HepG2 (cell line): ENCODE measurements at regions not wholly inside any gene's neighbourhood (a gene's known extent, or its start where the extent isn't known, plus 50 kb on each side); places are given as distances from the start of the nearest gene placed in this dataset.

Source experiments
- ATAC-seq: fragments of 200-7000 bp; cut with Tn5 transposase; 3 replicates; pipeline ENCODE4 v1.9.1; 2020; ENCODE audit warnings: mild to moderate bottlenecking, moderate library complexity
- BruUV-seq: library from RNA; stranded (reverse); fragments of 400-500 nt; replicated peaks from 2 replicates; lab custom pipeline; 2021; lab: Mats Ljungman, UMichigan
- CTCF ChIA-PET: fragments of 300-600 bp; formaldehyde crosslinking; extraction: SDS; loops from one replicate; lab custom pipeline; 2021; ENCODE audit warnings: low total read pairs, inconsistent platforms, low intra/inter-chr PET ratio; lab: Yijun Ruan, JAX
- POLR2A ChIA-PET: fragments of 350-600 bp; sonication (Branson Sonifier 250); formaldehyde crosslinking; loops from one replicate; lab custom pipeline; 2020; ENCODE audit warnings: antibody characterized with exemption, inconsistent platforms; lab: Yijun Ruan, JAX
- DNase-seq: peaks from one replicate; pipeline ENCODE4 v3.0.0-alpha.2; 2015; ENCODE audit warnings: low spot score
- FAIRE-seq: peaks from 3 replicates; lab custom pipeline; 2011; peaks lifted over from hg19 to GRCh38; lab: Jason Lieb, UNC
- H2AFZ ChIP-seq: one replicate; pipeline ENCODE4 v1.6.1; 2011; ENCODE audit warnings: low read length, inconsistent platforms
- H3K27ac ChIP-seq: fragments of 300-600 bp; 3 replicates; pipeline ENCODE4 v1.8.0; 2011; ENCODE audit warnings: mixed run types, mild to moderate bottlenecking, mixed read lengths, low read length, inconsistent platforms; ENCODE audit not compliant: insufficient read depth; ENCODE audit errors: extremely low read length
- H3K27me3 ChIP-seq, 2 experiments: fragments of 200-600 bp in 1 of 2; 2 replicates in 1 of 2; 3 replicates in 1 of 2; pipeline versions ENCODE4 v1.6.0 to v1.8.0; 2011; ENCODE audit warnings: low read length in 2 of 2, mild to moderate bottlenecking in 2 of 2, moderate library complexity in 2 of 2, inconsistent platforms in 1 of 2; ENCODE audit not compliant: insufficient read depth in 2 of 2, control insufficient read depth in 1 of 2
- H3K36me3 ChIP-seq, 2 experiments: fragments of 200-600 bp in 1 of 2; replicated peaks in 1 of 2; 2 replicates in 1 of 2; 3 replicates in 1 of 2; pipeline versions ENCODE4 v1.5.1 to v1.8.0; 2011; ENCODE audit warnings: low read length in 2 of 2, inconsistent platforms in 1 of 2; ENCODE audit not compliant: insufficient read depth in 2 of 2, control insufficient read depth in 1 of 2
- H3K4me1 ChIP-seq: 2 replicates; pipeline ENCODE4 v1.5.1; 2012; ENCODE audit warnings: low read length, inconsistent platforms; ENCODE audit not compliant: insufficient read depth
- H3K4me2 ChIP-seq: 2 replicates; pipeline ENCODE4 v1.6.0; 2011; ENCODE audit warnings: low read depth, low read length, inconsistent platforms
- H3K4me3 ChIP-seq, 3 experiments: fragments of 200-600 bp in 1 of 3; sonication (generic), shearing (Covaris generic) in 1 of 3; replicated peaks in 1 of 3; 2 replicates each; pipeline ENCODE4 v1.5.1; 2011 to 2016; ENCODE audit warnings: low read length in 3 of 3, inconsistent platforms in 2 of 3, low read depth in 2 of 3, mild to moderate bottlenecking in 2 of 3, control low read depth in 1 of 3, mixed read lengths in 1 of 3; ENCODE audit not compliant: insufficient read depth in 1 of 3
- H3K79me2 ChIP-seq: one replicate; pipeline ENCODE4 v1.6.1; 2011; ENCODE audit warnings: low read length, inconsistent platforms; ENCODE audit not compliant: insufficient read depth
- H3K9ac ChIP-seq: 2 replicates; pipeline ENCODE4 v1.6.0; 2011; ENCODE audit warnings: mild to moderate bottlenecking, low read depth, low read length, inconsistent platforms; ENCODE audit not compliant: insufficient read depth
- H3K9me3 ChIP-seq: 2 replicates; pipeline ENCODE4 v1.5.1; 2012; ENCODE audit warnings: mild to moderate bottlenecking, low read length
- H4K20me1 ChIP-seq: 2 replicates; pipeline ENCODE4 v1.6.0; 2011; ENCODE audit warnings: inconsistent platforms, mild to moderate bottlenecking, low read length, moderate library complexity; ENCODE audit not compliant: insufficient read depth
- ARID2 ChIP-seq: sonication (generic); formaldehyde crosslinking; IDR thresholded peaks from 2 replicates; pipeline ENCODE4 v1.8.1; 2022; ENCODE audit warnings: mild to moderate bottlenecking, missing genetic modification reagents, borderline replicate concordance
- HMGXB3 ChIP-seq: sonication (generic); formaldehyde crosslinking; IDR thresholded peaks from 2 replicates; pipeline ENCODE4 v1.4.0; 2020; ENCODE audit warnings: missing genetic modification reagents, borderline replicate concordance
- KDM3A ChIP-seq: IDR thresholded peaks from 2 replicates; pipeline ENCODE4 v1.6.1; 2018; ENCODE audit warnings: low read depth, missing compliant biosample characterization
- PCBP2 ChIP-seq: fragments of 200-400 bp; formaldehyde crosslinking; optimal IDR thresholded peaks from 2 replicates; pipeline ENCODE3; 2018; ENCODE audit warnings: low read length, low read depth; ENCODE audit not compliant: poor library complexity, severe bottlenecking
- TFDP1 ChIP-seq: IDR thresholded peaks from 2 replicates; pipeline ENCODE4 v1.6.1; 2016; ENCODE audit warnings: missing compliant biosample characterization, missing genetic modification reagents, borderline replicate concordance
- XRCC5 ChIP-seq: fragments of 200-400 bp; formaldehyde crosslinking; optimal IDR thresholded peaks from 2 replicates; pipeline ENCODE3; 2017; ENCODE audit warnings: mild to moderate bottlenecking, low read length
- ZNF646 ChIP-seq: sonication (generic); formaldehyde crosslinking; IDR thresholded peaks from 2 replicates; pipeline ENCODE4 v1.9.0; 2021; ENCODE audit warnings: mild to moderate bottlenecking, missing genetic modification reagents
- ZNF776 ChIP-seq: sonication (generic); formaldehyde crosslinking; IDR thresholded peaks from 2 replicates; pipeline ENCODE4 v1.4.0; 2020; ENCODE audit warnings: mild to moderate bottlenecking, missing genetic modification reagents
- WGBS: methylation state at CpG from one replicate; pipeline ENCODE4 v1.1.6; 2017; ENCODE audit warnings: low lambda C conversion rate; 5-methylcytosine and 5-hydroxymethylcytosine counted together
- in situ Hi-C: cut with HindIII; loops from 2 replicates; pipeline ENCODE4 v1.10.0; 2017; ENCODE audit warnings: low pct_unique_long_range_greater_than_20kb; ENCODE audit not compliant: extremely low pct_ligation_motif_present
- intact Hi-C: fragments of 100-400 bp; cut with micrococcal nuclease; formaldehyde crosslinking; loops from one replicate; pipeline ENCODE4 v1.10.0; 2022; ENCODE audit not compliant: unreplicated experiment
- TF ChIP-seq, protein P1 (sequence below): sonication (generic); formaldehyde crosslinking; IDR thresholded peaks from 2 replicates; pipeline ENCODE4 v1.8.0; 2022; ENCODE audit warnings: mild to moderate bottlenecking, missing genetic modification reagents, moderate library complexity

- WGBS = 0% methylated on average over 2 of the region's 3 CpGs
- intact Hi-C loops = no loop called here
- Histone ChIP-seq H3K9me3 (no peaks in the 10 kb centered on the region), H3K27ac (no peak overlapping the region), H3K36me3 (no peaks in the 10 kb centered on the region), H3K4me3 (no peak overlapping the region), H3K79me2 (no peaks in the 10 kb centered on the region), H2AFZ (no peak overlapping the region)
- ChIA-PET POLR2A (no interaction called here), CTCF (no interaction called here)
- ATAC-seq (no peak), FAIRE-seq (no peak), DNase-seq (no peak)
- no peak for TF ChIP-seq HMGXB3
- TF ChIP-seq TFDP1 (CRISPR knock-in tag) = no peak
- no peak for TF ChIP-seq PCBP2
- TF ChIP-seq XRCC5 = no peak
- no peak for TF ChIP-seq ARID2 (CRISPR knock-in tag)
- TF ChIP-seq KDM3A (CRISPR knock-in tag) = no peak
- TF ChIP-seq ZNF776 (CRISPR knock-in tag) = no peak
- no peak for TF ChIP-seq ZNF646 (CRISPR knock-in tag)
- TF ChIP-seq, protein P1, sequence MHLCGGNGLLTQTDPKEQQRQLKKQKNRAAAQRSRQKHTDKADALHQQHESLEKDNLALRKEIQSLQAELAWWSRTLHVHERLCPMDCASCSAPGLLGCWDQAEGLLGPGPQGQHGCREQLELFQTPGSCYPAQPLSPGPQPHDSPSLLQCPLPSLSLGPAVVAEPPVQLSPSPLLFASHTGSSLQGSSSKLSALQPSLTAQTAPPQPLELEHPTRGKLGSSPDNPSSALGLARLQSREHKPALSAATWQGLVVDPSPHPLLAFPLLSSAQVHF (CRISPR knock-in tag) = no peak
- TF ChIP-seq, all 625 proteins: peak for 0
- no peaks in the 10 kb centered on the region for H3K4me1 ChIP-seq
- no peaks in the 10 kb centered on the region for H4K20me1 ChIP-seq
- no peaks in the 10 kb centered on the region for H3K27me3 ChIP-seq
- in situ Hi-C loops = no loop called here
- BruUV-seq = no TSS peak
- no peak overlapping the region for H3K4me2 ChIP-seq
- no peak overlapping the region for H3K9ac ChIP-seq
Measured at GRCh38 chrX:25544641-25545040, 528.9 kb upstream of the ARX start.
